Neural cell (in vitro differentiated cells): ENCODE measurements at regions not wholly inside any gene's neighbourhood (a gene's known extent, or its start where the extent isn't known, plus 50 kb on each side); places are given as distances from the start of the nearest gene placed in this dataset.

Source experiments
- H2AFZ ChIP-seq: fragments of 200-600, 300-800 bp; sonication (generic), shearing (Covaris generic); 2 replicates; pipeline ENCODE4 v1.6.0; 2014; ENCODE audit warnings: low read depth, mild to moderate bottlenecking, antibody characterized with exemption, low read length, moderate library complexity
- H3F3A ChIP-seq: fragments of 200-600 bp; shearing (Covaris generic); 2 replicates; pipeline ENCODE4 v1.6.1; 2016; ENCODE audit warnings: mild to moderate bottlenecking, moderate library complexity, mixed read lengths, antibody characterized with exemption, low read length; ENCODE audit not compliant: insufficient read depth, poor library complexity, severe bottlenecking
- H3K27ac ChIP-seq: fragments of 200-600, 300-800 bp; sonication (generic), shearing (Covaris generic); 2 replicates; pipeline ENCODE4 v1.5.1; 2014; ENCODE audit warnings: mild to moderate bottlenecking, low read length, moderate library complexity
- H3K27me3 ChIP-seq: fragments of 300-800, 200-600 bp; sonication (generic), shearing (Covaris generic); 2 replicates; pipeline ENCODE4 v1.6.0; 2014; ENCODE audit warnings: mild to moderate bottlenecking, low read depth, low read length, moderate library complexity; ENCODE audit not compliant: insufficient read depth
- H3K36me3 ChIP-seq: fragments of 300-800, 200-600 bp; sonication (generic), shearing (Covaris generic); 2 replicates; pipeline ENCODE4 v1.5.1; 2014; ENCODE audit warnings: mild to moderate bottlenecking, antibody characterized with exemption, low read length, moderate library complexity; ENCODE audit not compliant: insufficient read depth
- H3K4me2 ChIP-seq: fragments of 300-800, 200-600 bp; sonication (generic), shearing (Covaris generic); 2 replicates; pipeline ENCODE4 v1.6.0; 2014; ENCODE audit warnings: mild to moderate bottlenecking, low read length
- H3K4me3 ChIP-seq: fragments of 300-800, 200-600 bp; sonication (generic), shearing (Covaris generic); 2 replicates; pipeline ENCODE4 v1.5.1; 2014; ENCODE audit warnings: mild to moderate bottlenecking, low read length, moderate library complexity
- H3K79me2 ChIP-seq: fragments of 200-600 bp; shearing (Covaris generic); replicated peaks from 2 replicates; pipeline ENCODE4 v1.6.0; 2014; ENCODE audit warnings: mild to moderate bottlenecking, low read length, moderate library complexity; ENCODE audit not compliant: insufficient read depth
- H3K9ac ChIP-seq: fragments of 300-800, 200-600 bp; sonication (generic), shearing (Covaris generic); 2 replicates; pipeline ENCODE4 v1.6.1; 2016; ENCODE audit warnings: mild to moderate bottlenecking, low read length, mixed read lengths
- H3K9me2 ChIP-seq: fragments of 200-600 bp; shearing (Covaris generic); 2 replicates; pipeline ENCODE4 v1.6.1; 2016; ENCODE audit warnings: mild to moderate bottlenecking, low read length, mixed read lengths; ENCODE audit not compliant: insufficient read depth
- H3K9me3 ChIP-seq: fragments of 200-600, 300-800 bp; sonication (generic), shearing (Covaris generic); 2 replicates; pipeline ENCODE4 v1.6.1; 2016; ENCODE audit warnings: mild to moderate bottlenecking, mixed run types, low read length, moderate library complexity, mixed read lengths
- H4K20me1 ChIP-seq: fragments of 200-600 bp; shearing (Covaris generic); 2 replicates; pipeline ENCODE4 v1.6.1; 2016; ENCODE audit warnings: mild to moderate bottlenecking, mixed run types; ENCODE audit not compliant: insufficient read depth
- CTCF ChIP-seq: fragments of 450-650 bp; IDR thresholded peaks from 2 replicates; pipeline ENCODE4 v1.5.1; 2014; ENCODE audit warnings: antibody characterized with exemption, mild to moderate bottlenecking, moderate library complexity; ENCODE audit not compliant: poor library complexity, severe bottlenecking
- EP300 ChIP-seq: fragments of 450-650 bp; conservative IDR thresholded peaks from 2 replicates; pipeline ENCODE4 v1.6.1; 2014; ENCODE audit warnings: antibody characterized with exemption, mild to moderate bottlenecking, moderate library complexity; ENCODE audit not compliant: poor library complexity, severe bottlenecking
- EZH2 ChIP-seq: fragments of 200-600, 300-800 bp; shearing (Covaris generic), sonication (generic); IDR thresholded peaks from 2 replicates; pipeline ENCODE4 v1.6.1; 2014; ENCODE audit warnings: antibody characterized with exemption, low read length, borderline replicate concordance, mild to moderate bottlenecking; ENCODE audit not compliant: insufficient read depth, poor library complexity, severe bottlenecking
- MXI1 ChIP-seq: fragments of 450-650 bp; conservative IDR thresholded peaks from 2 replicates; pipeline ENCODE4 v1.6.1; 2014; ENCODE audit warnings: antibody characterized with exemption, mild to moderate bottlenecking; ENCODE audit not compliant: poor library complexity, severe bottlenecking
- POLR2AphosphoS5 ChIP-seq: IDR thresholded peaks from 2 replicates; pipeline ENCODE4 v1.6.1; 2012
- RAD21 ChIP-seq: fragments of 450-650 bp; conservative IDR thresholded peaks from 2 replicates; pipeline ENCODE4 v1.6.1; 2014; ENCODE audit warnings: antibody characterized with exemption, mild to moderate bottlenecking, moderate library complexity
- REST ChIP-seq: IDR thresholded peaks from 2 replicates; pipeline ENCODE4 v1.6.1; 2012; ENCODE audit warnings: borderline replicate concordance
- SMC3 ChIP-seq: fragments of 450-650 bp; conservative IDR thresholded peaks from 2 replicates; pipeline ENCODE4 v1.6.1; 2014; ENCODE audit warnings: antibody characterized with exemption, mild to moderate bottlenecking, moderate library complexity; ENCODE audit not compliant: poor library complexity
- TAF1 ChIP-seq: IDR thresholded peaks from 2 replicates; pipeline ENCODE4 v1.6.1; 2012; ENCODE audit warnings: low read depth

GRCh38 chr9:28999806-29000205 is 1426.5 kb upstream of the C9orf72 start:
- Histone ChIP-seq H3K9me2 (no peaks in the 10 kb centered on the region), H4K20me1 (no peaks in the 10 kb centered on the region), H3K9ac (no peak overlapping the region), H3K4me3 (no peak overlapping the region), H3K36me3 (no peaks in the 10 kb centered on the region), H3K79me2 (no peaks in the 10 kb centered on the region), H3K4me2 (no peak overlapping the region), H3K9me3 (no peaks in the 10 kb centered on the region), H3K27me3 (no peaks in the 10 kb centered on the region), H3F3A (no peaks in the 10 kb centered on the region), H2AFZ (no peak overlapping the region), H3K27ac (no peak overlapping the region)
- TF ChIP-seq TAF1 = no peak
- TF ChIP-seq REST = no peak
- TF ChIP-seq MXI1 = no peak
- TF ChIP-seq EZH2 = no peak
- TF ChIP-seq RAD21 = no peak
- no peak for TF ChIP-seq EP300
- no peak for TF ChIP-seq SMC3
- no peak for TF ChIP-seq POLR2AphosphoS5
- TF ChIP-seq CTCF = no peak

DNA sequence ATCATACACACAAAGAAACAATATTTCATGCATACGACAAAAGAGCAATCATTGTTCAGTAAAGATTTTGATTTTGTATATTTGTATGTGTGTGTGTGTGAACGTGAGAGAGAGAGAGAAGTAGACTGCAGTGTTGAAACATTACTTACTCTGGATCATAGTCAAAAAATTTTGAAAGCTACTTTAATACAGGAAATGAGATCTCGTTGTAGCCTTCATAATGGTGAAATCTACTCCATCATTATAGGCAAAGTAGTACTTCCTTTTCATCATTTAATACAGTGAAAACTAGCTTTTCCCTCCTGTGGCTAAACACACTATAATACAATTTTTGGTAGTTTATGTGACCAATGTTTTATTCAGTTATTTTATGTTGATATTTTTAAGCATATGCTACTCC is 1427.7 kb upstream of the C9orf72 start:
- H3K9me2 ChIP-seq = no peaks in the 10 kb centered on the region
- H3K27ac ChIP-seq = no peak overlapping the region
- H3K4me3 ChIP-seq = no peak overlapping the region
- H3K79me2 ChIP-seq = no peaks in the 10 kb centered on the region
- TF ChIP-seq MXI1 = no peak
- H3K36me3 ChIP-seq = no peaks in the 10 kb centered on the region
- no peaks in the 10 kb centered on the region for H4K20me1 ChIP-seq
- H3K9ac ChIP-seq = no peak overlapping the region
- no peaks in the 10 kb centered on the region for H3K27me3 ChIP-seq
- no peak overlapping the region for H3K4me2 ChIP-seq
- H2AFZ ChIP-seq = no peak overlapping the region
- H3F3A ChIP-seq = no peaks in the 10 kb centered on the region
- H3K9me3 ChIP-seq = no peaks in the 10 kb centered on the region

DNA sequence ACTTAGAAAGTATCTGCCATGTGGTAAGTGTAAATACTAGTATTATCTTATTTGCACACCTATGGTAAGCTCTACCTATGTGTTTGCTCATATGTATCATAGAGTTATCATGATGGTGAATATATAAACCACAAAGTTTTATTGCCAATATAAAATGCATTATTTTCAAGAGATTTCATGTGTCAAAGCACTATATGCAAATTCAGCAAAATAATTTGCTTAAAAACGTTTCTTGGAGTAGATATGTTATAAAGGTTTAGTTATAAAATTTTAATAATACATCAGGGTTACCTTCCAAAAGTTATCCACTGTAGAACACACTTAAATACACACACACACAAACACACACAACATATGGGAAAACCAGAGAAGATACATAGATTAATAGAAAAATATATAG is 1431.7 kb upstream of the C9orf72 start:
- no peaks in the 10 kb centered on the region for H3K9me2 ChIP-seq
- no peaks in the 10 kb centered on the region for H3K79me2 ChIP-seq
- H3K4me2 ChIP-seq = no peak overlapping the region
- no peaks in the 10 kb centered on the region for H3K36me3 ChIP-seq
- H3K27ac ChIP-seq = no peak overlapping the region
- H3K27me3 ChIP-seq = no peaks in the 10 kb centered on the region
- TF ChIP-seq MXI1 = no peak
- H2AFZ ChIP-seq = no peak overlapping the region
- no peak overlapping the region for H3K4me3 ChIP-seq
- H3K9ac ChIP-seq = no peak overlapping the region
- H3F3A ChIP-seq = no peaks in the 10 kb centered on the region
- H4K20me1 ChIP-seq = no peaks in the 10 kb centered on the region
- H3K9me3 ChIP-seq = no peaks in the 10 kb centered on the region
